SK-N-MC (cell line): ENCODE measurements at regions not wholly inside any gene's neighbourhood (a gene's known extent, or its start where the extent isn't known, plus 50 kb on each side); places are given as distances from the start of the nearest gene placed in this dataset.

ENCODE experiments used
- EZH2 ChIP-seq: fragments of 200-600 bp; sonication (generic); IDR thresholded peaks from one replicate; pipeline ENCODE4 v1.6.1; 2017; ENCODE audit warnings: antibody characterized with exemption
- POLR2AphosphoS5 ChIP-seq: IDR thresholded peaks from 2 replicates; pipeline ENCODE4 v1.6.1; 2012; ENCODE audit warnings: mild to moderate bottlenecking, low read depth, low read length, borderline replicate concordance

DNA sequence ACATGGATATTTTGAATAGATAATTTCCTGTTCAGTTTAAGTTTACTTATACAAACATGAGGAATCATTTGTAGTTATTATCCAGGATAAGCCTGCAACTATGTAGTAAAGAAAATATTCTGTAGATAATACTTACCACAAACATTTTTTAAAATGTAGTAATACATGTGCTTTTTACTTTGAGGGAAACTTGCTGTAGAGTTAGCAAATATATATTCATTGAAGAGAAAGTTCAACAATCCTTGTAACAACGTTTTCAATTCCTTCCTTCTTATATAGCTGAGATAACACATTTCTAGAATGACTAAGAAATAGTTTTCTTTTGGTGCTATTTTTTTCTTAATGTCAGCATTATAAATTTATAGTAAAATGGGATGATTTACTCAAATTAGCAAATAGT, 664.6 kb upstream of the ADAMTS5 start:
- TF ChIP-seq EZH2 (no peak), POLR2AphosphoS5 (no peak)
